NCI-H1105 treated with DMSO at 0.1 percent for 48 hours (cell line): ENCODE measurements at regions not wholly inside any gene's neighbourhood (a gene's known extent, or its start where the extent isn't known, plus 50 kb on each side); places are given as distances from the start of the nearest gene placed in this dataset.

Experiments
- DNase-seq: peaks from one replicate; lab custom pipeline; 2025; lab: John Stamatoyannopoulos, UW

DNA sequence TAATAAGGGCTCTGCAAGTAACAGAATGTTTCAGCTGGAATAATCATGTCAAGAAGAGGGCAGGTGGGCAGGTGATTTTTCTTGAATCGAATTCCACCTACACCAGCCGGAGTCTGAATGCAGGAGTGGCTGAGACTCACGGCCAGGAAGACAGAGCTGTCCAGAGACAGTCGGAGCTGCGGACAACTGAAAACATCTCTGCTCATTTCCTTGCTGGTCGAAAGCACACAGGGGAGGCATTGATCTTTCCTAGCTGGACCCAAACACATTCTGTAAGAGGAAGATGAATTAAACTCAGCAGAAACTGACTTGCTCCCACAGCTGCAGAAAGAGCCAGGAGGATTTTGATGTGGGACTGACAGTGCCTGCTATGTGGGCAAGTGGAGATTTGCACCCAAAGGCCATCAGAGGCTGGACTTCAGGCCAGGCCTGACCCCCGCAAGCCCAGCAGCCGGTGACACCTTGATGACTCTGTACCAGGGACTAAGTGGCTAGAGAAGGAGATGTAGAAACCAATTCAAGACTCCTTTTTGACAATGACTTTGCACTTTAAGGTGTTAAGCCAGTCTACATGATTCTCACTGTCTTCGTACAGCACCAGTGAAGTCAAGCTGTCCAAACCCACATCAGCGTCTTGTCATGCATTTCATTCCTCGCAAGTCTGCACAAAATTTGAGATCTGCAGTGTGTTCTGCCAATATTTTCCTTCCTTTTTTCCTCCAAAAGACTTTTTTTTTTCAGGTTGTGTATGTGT, 169.4 kb downstream of the TEX36 start:
- no peak for DNase-seq

DNA sequence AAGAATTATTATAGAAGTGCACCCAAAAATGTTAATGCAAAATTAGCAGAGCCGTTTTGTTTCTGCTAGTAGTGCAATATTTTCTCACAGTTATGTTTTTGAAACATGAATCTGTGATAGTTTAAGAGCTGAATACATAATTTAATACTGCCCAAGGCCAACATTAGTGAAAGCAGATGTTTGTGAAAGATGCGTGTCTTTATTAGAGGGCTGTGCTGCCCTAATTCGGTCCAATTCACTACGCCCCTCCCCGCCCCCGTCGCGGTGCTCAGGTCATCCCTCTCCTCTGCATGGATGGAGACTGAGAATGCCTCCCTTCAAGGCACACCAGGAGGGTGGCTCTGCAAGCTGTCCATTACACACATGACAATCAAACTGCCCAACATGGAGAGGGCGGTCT, 172.0 kb downstream of the TEX36 start:
- no peak for DNase-seq

DNA sequence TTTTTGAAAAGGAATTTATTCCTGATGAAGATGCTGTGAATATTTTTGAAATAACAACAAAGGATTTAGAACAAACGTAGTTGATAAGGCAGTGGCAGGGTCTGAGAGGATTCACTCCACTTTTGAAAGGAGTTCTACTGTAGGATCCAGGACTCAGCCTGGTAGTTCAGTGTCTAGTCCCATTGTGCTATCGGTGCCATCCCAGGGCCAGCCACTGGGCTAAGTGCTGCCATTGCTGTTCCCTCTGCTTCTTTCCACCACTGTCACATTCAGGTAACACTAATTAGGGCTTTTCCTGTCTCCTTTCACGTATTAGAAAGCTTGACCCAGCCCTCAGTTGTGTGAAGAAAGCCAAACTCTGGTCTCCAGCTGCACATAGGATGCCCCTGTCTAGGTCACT, 177.3 kb downstream of the TEX36 start:
- no peak for DNase-seq

DNA sequence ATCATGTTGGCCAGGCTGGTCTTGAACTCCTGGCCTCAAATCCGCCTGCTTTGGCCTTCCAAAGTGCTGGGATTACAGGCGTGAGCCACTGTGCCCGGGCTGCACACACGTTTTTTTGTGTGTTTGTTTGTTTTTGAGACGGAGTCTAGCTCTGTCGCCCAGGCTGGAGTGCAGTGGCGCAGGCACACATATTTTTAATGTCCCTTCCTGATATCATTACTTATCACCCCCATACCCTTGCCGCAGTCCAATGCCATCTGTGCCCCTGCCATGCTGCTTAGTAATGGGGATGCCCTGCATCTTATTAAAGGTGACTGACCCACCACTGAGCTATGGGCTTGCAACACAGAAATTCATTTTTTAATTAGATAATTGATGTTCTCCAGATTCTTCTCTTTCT, 180.7 kb downstream of the TEX36 start:
- DNase-seq: no peak

DNA sequence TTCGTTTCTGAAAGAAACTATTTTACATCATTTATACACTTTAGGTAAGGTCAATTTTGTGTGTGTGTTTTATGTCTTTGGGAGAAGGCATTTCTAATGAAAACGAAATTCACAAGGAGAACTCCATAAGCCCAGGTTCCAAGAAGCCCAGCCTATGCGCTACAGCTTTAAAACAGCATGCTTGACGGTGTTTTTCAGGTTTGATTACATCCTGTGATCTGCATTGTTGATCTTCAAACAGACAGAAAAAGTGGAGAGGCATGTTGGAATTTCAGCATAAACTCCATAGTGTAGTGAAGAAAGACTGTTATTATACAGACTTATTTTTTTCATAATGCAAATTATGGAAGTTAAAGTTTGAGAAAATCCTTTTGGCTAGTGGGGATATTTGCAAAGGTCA, 187.6 kb downstream of the TEX36 start:
- DNase-seq: no peak

DNA sequence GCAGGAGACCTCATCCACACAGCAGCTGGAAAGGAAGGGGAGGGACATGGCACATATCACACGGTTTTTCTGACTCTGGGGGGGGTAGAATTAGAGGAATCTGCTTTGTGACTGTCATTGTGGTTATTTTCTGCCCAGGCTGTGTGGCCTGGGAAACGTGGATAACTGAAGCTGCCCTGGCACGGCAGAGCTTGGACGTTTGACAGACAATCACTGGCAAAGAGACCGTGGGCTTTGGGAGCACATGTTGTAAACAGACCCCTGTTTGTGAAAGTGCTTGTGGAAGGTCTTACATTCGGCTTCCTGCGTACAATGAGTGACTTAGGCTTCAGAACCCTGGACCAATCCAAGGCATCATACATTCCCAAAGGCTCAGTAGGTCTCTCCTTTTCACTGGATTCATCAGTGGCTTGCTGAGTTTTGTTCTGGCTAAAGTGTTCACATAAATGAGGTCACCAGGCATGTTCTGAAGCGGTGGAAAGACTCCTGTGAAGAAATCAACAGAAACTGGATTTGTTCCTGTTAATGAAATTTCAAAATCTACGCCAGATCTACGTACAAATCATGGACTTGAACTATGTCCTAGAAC, 188.2 kb downstream of the TEX36 start:
- no peak for DNase-seq

DNA sequence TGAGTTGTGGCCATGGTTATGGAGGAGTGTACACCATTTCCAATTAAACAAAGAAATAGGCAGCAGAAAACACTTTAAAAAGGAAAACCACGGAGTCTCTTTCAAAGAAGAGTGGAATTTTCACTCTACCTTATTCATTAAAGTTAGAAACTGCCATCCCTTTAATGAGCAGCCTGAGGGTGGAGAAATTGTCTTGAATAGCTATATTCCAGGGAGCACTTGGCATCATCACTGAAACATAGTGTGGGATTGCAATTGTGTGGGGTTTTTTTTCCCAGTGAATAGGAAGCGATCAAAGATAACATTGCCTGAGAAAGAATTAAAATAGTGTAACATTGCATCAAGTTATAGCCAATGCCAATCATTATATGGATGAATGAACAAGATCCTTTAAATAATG, 191.6 kb downstream of the TEX36 start:
- no peak for DNase-seq

DNA sequence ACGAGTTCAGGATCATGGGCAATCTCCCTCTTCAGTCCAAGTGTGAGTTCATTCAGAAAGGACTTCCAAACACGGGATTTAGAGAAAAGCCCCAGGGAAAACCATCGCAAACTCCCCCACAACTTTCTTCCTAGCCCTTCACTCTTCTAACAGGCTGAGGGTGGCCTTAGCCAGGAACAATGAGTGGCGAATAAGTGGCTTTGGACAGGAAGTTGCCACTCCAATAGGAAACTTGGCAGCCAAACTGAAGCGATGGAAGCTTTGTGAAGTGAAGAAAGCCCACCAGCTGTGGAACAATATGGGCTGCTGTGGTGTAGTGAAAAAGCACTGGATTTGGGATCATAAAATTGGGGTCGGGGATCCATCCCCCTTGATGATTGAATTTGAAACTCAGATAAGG, 193.2 kb downstream of the TEX36 start:
- DNase-seq: no peak

DNA sequence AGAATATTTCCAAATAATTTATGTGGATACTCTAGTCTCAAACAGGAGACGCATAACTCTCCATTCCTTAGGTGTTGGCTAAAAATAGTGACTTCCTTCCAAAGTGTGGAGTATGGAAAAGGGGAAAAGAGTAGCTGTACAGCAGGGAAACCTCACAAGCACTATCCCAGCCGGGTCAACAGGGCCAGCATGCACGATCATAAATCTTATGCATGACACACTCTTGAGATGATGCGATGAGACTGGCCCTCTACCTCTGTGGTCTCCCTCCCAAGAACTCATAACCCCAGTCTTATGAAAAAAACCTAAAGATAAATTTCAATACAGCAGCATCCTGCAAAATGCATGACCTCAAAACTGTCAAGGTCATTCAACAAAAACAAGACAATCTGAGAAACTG, 197.3 kb downstream of the TEX36 start:
- DNase-seq: no peak

DNA sequence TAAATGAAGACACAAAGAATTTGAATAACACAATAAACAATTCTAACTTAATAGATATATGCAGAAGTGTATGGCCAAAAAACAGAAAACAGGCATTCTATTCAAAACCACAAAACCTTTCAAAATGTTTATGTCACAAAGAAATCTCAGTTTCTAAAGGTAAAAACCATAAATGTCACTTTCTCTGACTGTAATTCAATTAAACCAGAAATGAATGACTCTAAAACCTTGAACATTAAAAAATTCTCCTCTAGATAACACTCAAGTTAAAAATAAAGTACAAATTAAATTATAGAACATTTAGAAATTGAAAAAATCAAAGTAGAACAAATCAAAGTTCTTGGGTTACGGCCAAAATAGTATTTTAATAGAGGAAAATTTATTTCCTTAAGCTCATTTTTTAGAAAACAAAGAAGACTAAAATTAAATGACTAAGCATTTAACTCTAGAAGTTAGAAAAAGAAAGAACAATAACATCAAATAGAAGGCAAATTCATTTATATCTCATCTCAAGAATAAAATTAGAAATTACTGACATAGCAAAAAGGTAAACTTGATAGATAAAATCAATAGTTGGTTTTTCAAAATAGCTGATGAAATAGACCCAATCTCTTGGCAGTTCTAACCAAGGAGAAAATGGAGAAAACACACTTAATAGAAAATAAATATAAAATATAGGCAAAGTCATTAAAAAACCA, 198.8 kb downstream of the TEX36 start:
- no peak for DNase-seq

DNA sequence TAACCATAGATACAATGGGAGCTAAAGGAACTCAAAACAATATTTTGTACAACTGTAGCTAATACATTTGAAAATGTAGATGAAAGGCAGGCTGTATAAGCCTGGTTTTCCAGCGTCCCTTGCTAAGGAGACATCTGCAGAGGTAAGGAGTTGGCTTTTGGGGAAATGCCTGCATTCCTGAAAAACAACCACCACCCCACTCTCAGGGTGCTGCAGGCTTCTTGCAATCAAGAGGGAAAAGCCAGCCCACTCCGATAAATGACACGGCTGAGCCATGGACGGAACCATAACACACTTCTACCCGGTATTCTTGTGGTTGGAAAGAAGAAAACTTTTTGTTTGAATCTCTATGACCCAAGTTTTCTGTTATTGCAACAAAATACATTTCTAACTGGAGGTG, 200.3 kb downstream of the TEX36 start:
- DNase-seq: no peak

DNA sequence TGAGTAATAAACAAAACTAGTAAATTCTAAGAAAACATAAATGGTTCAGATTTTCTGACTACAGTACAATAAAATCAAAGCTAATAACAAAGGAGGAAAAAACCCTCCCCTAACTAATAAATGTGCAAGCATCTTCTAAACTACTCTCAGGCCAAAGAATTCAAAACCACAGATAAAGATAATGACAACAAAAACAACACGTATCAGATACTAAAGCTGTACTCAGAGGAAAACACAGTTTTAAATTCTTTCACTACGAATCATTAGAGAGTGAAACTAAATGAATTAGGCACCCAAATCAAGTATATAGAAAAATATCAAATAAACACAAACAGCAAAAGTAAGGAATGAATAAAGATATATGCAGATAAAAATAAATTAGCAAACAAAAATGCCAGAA, 200.9 kb downstream of the TEX36 start:
- DNase-seq: no peak

DNA sequence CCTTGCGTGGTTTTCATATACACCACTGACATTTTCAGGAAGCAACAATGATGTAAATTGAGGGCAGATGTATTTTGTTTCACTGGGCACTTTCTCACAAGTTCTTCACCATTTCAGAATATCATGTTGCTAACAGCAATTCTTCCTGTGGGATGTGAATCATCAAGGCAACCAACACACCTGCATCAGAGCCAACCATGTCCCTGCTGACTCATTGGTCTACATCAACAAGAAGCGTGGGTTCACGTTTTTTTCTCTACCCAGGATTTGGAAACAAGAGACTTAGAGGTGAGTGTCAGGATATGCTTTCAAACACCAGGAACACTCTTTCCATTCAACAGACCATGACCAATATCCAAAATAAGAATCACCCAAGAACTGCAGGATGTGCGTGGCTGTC, 203.9 kb downstream of the TEX36 start:
- no peak for DNase-seq

DNA sequence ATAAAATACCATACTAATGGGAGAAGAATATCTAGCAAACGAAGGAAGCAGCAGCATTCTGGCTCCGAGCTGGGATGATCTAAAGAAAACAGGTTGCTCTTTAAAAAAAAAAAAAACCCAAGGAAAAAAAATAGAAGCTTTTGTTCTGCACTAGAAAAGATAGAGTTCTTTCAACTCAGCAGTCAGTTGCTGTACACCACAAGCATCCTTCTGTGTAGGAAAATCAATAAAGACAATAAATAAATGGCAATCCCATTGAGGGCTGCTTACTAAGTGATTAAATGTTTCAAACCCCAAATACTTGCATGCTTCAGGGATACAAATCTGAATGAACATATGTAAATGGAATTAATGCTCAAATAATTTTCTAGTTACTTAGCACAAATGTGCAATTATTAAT, 207.1 kb downstream of the TEX36 start:
- no peak for DNase-seq

DNA sequence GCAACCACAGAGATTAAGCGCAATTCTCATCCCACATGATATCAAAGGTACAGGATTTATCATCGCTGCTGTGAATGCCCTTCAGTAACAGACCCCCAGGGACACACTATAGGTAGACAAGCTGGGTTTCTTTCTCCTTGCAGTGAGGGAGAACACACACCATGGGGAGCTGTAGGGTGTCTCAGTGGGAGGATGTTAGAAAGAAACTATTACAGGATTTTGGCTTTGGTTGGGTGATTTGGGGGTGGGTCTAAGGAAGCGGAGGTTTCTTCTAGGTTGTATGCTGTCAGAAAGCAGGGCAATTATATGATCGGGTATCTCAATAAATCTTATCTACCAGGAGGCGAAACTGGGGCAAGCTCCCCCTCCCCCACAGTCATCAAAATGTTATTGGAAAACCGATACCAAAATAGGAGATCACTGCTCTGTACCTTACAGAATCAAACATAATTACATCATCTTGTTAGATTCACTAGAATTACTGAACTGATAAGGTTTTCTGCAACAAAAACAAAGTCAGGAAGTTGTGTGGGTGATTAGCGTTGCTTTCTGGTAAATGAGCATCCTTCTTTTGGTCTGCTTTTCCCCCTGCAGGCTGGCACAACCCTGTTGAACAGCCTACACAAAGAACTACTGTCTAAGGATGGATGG, 209.7 kb downstream of the TEX36 start:
- DNase-seq: no peak

DNA sequence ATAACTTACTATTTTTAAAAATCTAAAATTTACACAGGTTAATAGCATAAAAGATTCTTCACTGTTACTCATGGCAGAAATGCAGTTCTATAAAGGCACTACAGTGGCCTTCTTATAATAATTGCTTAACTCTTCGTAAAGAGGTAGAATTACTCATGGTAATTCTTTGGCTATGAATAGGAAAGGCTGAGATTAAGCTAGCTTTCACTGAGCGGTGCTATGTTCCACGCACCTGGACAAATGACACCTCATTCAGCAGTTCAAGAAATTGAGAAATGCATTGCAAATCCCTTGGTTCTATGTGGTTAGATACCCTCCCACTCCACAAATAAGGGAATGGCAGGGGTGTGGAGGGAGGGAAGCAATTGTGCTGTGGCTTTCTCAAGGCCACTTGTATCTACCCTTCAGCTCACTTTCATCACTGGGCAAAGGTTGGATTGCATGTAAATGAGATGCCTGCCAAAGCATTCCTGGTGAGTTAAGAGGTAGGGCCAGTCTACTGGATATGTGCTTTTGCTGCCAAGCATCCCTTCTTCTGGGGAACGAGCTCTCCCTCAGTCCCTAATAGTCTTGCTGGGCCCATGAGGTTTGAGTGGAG, 210.9 kb downstream of the TEX36 start:
- no peak for DNase-seq

DNA sequence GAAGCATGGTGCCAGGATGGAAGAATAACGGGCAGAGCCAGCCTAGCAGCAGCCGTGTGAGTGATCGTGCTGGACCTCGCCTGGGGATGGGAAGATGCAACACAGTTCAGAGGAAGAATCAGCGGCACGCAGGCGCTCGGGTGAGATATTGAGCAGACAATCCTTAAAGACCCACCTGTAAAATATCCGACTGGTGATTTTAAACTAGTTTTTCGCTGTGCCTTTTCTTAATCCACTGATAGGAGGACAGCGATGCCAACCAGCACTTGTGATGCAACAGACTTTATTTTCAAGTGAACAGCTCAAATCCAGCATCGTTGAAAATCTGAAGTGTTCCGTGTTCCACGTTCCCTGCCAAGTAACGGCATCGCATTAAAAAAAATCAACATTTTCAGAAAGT, 214.7 kb downstream of the TEX36 start:
- no peak for DNase-seq

DNA sequence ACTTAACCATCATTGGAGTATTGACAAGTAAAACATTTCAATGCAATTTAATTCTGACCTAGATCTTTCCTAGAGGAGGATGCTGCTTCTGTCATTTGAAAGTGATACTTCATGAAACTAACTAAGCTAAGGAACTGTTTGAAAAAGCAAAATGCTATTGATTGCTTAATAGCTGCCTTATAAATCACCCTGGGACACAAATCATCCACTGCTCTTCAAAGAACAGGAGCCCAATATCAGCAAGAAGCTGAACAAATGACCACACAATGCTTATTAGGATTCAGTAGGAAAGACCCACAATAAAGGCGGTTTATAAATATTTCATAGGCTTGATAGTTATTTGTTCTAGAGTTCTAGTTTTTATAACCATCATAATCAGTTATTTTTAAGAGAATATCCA, 216.3 kb downstream of the TEX36 start:
- DNase-seq: no peak

DNA sequence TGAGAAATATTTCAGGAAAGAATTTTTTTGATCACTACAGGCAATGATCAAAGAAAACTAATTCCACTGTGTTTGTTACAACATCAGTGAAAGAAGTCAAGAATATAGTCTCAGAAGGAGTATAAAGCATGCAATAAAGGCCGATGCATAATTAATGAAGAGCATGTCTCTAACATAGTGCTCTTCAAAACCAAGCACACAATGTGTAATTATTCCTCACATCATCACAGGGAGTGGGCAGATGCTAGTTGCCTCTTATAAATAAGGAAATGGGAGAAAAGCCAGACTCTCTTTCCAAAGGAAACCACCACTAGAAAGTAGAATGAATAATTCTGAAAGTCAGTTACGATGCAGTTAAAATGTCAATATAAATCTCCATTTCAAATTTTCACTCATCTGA, 220.1 kb downstream of the TEX36 start:
- DNase-seq: peak; percentile 28

DNA sequence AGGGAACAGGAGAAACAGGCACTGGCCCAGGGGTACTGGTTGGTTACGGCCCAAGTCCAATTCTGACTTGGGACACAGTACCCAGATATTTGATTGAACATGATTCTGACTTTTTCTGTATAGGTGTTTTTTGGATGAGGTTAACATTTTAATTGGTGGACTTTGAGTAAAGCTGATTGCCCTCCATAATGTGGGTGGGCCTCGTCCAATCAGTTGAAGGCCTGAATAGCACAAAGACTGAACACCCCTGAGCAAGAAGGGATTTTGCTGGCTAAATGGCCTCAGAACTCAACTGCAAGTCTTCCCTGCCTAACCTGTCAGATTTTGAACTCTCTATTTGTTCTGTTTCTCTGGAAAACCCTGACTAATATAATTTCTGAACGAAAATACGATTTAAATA, 222.6 kb downstream of the TEX36 start:
- DNase-seq: no peak

DNA sequence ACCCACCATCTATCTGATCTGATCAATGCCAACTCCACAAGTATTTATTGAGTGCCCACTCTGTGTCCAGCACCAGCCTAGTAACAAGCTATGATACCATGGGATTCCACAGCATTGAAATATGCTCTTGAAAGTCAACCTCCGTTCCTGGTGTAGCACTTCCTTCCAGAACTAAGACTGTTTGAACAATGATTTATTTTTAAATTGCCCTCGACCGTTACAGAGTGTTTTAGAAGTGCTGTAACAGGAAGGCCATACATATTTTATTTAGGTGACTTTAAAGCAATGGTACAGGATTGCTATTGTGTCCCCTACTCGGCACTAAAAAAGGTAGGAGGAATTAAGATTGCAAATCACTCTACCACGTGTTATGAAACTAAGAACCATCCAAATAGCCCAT, 225.6 kb downstream of the TEX36 start:
- no peak for DNase-seq

DNA sequence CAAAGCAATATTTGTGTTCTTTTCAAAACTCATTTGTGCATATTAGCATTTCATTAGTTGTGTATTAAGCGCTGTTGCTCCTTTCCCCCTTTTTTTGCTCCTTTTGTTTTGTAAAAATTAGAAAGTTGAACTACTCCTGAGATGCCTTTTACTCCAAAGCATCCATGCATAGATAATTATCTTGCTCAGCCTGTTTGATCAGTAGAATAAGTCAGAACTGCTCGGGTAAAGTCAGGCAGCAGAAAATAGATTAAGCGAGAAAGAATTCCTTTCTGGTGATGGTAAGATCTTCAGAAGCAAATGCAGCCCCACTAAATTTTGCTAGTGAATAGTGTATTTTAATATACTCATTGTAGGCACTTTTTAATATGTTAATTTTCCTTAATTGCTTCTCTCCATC, 227.1 kb downstream of the TEX36 start:
- peak; percentile 53 for DNase-seq

DNA sequence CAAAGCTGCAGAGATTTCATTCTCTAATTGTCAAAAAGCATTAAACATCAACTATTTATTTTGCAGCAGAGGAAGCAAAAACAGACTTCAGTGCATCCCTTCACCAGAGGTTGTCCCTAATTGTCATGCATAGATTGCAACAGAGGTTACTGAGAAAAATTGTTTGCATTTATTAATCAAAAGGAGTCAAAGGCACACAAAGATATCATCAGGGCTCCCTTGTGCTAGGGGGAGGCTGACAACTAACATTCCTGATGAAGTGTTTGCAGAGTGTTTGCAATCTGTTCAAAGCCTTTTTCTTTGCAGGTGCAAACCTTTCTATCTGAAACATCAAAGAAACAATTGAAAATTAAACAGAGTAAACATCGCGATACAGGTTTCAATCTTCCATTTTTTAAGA, 227.5 kb downstream of the TEX36 start:
- DNase-seq: peak; percentile 53
